ENCODE measurements at regions not wholly inside any gene's neighbourhood (a gene's known extent, or its start where the extent isn't known, plus 50 kb on each side); places are given as distances from the start of the nearest gene placed in this dataset.

DNA sequence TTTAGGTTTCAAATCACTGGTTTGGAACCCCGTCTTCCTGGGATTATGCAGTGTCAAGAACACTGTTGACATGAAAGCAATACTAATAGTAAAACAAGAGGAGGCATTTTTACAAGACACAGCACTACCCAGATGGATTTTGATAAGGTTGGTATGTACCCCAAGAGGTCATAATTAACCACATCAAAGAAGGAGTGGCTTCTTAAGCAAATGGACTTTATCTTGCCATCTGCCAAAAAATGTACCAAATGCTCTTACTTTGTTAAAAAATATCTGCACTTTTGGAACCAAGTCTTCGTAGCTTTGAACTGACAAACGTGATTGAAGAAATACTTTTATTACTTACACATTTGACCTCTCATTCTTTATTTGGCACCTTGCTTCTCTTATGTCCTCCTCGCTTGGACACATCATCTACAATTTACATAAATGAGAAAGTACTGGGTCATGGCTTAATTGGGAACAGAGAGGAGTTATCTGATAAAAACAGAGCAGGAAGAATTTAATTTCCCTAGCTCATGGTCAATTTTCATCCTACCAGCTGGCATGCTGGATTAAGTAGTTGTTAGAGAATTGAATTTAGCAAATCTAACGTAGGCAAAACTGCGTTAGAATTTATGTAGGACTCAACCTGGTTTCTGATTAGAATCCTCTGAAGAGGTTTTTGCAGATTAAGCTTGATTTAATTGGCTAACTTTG lies 54.5 kb upstream of the PRICKLE1 start:
- H3K27me3 ChIP-seq, result no peaks in the 10 kb centered on the region
- H3K4me1 ChIP-seq (ENCODE audit: insufficient read depth), result peaks cover 5% of the 10 kb centered on the region
- no peaks in the 10 kb centered on the region for H3K79me2 ChIP-seq
- no peak overlapping the region for H2AFZ ChIP-seq
- no peak overlapping the region for H3K4me2 ChIP-seq
- DNase-seq (ENCODE audit: low spot score), result no peak
- no peaks in the 10 kb centered on the region for H3K36me3 ChIP-seq (replicated peaks; ENCODE audit: insufficient read depth, low read depth)
- no peak overlapping the region for H3K4me3 ChIP-seq
- H3K9me3 ChIP-seq (ENCODE audit: low read depth), result no peaks in the 10 kb centered on the region
- H3K9me2 ChIP-seq (replicated peaks; ENCODE audit: insufficient read depth), result no peaks in the 10 kb centered on the region
- TF ChIP-seq EZH2phosphoT487 (IDR thresholded peaks at IDR 0.05; ENCODE audit: low read depth, severe bottlenecking, unreplicated experiment), result no peak
- no peak for TF ChIP-seq EZH2 (IDR thresholded peaks at IDR 0.05; ENCODE audit: borderline replicate concordance)
- TF ChIP-seq, protein P1, sequence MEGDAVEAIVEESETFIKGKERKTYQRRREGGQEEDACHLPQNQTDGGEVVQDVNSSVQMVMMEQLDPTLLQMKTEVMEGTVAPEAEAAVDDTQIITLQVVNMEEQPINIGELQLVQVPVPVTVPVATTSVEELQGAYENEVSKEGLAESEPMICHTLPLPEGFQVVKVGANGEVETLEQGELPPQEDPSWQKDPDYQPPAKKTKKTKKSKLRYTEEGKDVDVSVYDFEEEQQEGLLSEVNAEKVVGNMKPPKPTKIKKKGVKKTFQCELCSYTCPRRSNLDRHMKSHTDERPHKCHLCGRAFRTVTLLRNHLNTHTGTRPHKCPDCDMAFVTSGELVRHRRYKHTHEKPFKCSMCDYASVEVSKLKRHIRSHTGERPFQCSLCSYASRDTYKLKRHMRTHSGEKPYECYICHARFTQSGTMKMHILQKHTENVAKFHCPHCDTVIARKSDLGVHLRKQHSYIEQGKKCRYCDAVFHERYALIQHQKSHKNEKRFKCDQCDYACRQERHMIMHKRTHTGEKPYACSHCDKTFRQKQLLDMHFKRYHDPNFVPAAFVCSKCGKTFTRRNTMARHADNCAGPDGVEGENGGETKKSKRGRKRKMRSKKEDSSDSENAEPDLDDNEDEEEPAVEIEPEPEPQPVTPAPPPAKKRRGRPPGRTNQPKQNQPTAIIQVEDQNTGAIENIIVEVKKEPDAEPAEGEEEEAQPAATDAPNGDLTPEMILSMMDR (IDR thresholded peaks at IDR 0.05; ENCODE audit: poor library complexity), result no peak
- no peak overlapping the region for H3K27ac ChIP-seq
- no peaks in the 10 kb centered on the region for H4K20me1 ChIP-seq (ENCODE audit: insufficient read depth, poor library complexity, severe bottlenecking)
- 41% methylated on average over 6 of the region's 6 CpGs for WGBS (ENCODE audit: low lambda C conversion rate, missing lambda C conversion rate)

DNA sequence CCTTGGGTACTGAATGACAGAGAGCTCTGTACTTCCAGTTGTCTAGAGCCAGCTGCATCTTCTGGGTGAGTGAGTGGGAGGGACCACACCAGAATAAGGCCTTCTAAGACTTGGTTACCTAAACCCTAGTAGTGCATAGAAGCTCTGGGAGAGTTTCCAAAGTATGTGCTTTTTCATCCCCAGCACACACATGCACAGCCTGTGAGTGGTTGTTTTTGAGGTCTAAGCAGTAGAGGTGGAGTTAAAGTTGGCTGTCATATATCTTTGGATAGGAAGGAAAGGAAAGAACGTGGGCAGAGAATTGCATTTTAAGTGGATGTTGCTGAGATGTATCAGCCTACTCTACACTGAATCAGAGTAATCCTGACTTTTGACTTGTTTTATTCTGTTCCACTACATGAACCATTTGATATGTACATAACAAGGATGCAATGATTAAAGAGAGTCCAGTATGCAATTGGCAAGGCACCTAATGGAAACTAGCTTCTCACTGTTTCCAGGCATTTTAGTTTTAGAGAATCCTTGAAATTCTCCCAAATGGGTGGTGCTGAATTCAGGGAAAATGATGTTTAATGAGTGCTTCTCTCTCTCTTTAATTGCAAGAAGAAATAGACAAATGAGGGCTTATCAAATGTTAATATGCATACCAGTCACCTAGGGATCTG lies 51.8 kb upstream of the PRICKLE1 start:
- DNase-seq (ENCODE audit: low spot score), result peak; percentile 9
- TF ChIP-seq EZH2phosphoT487 (IDR thresholded peaks at IDR 0.05; ENCODE audit: low read depth, severe bottlenecking, unreplicated experiment) (no peak), EZH2 (IDR thresholded peaks at IDR 0.05; ENCODE audit: borderline replicate concordance) (no peak)

DNA sequence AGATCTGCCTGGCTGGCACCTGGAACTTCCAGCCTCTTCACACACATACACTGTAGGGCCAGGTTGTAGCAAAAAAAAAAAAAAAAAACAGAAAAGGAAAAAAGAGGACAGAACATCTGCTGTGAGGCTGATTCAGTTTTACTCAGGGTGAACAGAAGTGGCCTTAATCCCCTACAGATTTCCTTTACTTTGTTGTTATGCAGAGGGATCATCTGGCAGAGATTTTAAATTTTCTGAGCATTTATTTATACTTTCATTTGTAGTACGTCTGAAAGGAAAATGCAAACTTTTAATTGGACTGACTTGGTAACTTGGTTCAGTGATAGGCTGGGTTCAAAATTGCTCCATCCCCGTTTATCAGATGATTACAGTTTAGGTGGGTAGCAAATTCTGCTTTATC lies 50.8 kb upstream of the PRICKLE1 start:
- 61% methylated on average over 2 of the region's 2 CpGs for WGBS (ENCODE audit: low lambda C conversion rate, missing lambda C conversion rate)
- no peak for TF ChIP-seq EZH2 (IDR thresholded peaks at IDR 0.05; ENCODE audit: borderline replicate concordance)
- TF ChIP-seq, protein P1 (IDR thresholded peaks at IDR 0.05; ENCODE audit: poor library complexity), result no peak
- no peak for TF ChIP-seq EZH2phosphoT487 (IDR thresholded peaks at IDR 0.05; ENCODE audit: low read depth, severe bottlenecking, unreplicated experiment)
- H2AFZ ChIP-seq, result no peak overlapping the region

More for the DNA sequence above, 51.8 kb upstream of the PRICKLE1 start:
- H3K27ac ChIP-seq, result no peak overlapping the region
- H3K27me3 ChIP-seq, result no peaks in the 10 kb centered on the region
- H4K20me1 ChIP-seq (ENCODE audit: insufficient read depth, poor library complexity, severe bottlenecking), result no peaks in the 10 kb centered on the region
- H3K4me2 ChIP-seq, result no peak overlapping the region
- no peaks in the 10 kb centered on the region for H3K9me2 ChIP-seq (replicated peaks; ENCODE audit: insufficient read depth)
- H3K4me1 ChIP-seq (ENCODE audit: insufficient read depth), result peaks cover 5% of the 10 kb centered on the region
- H2AFZ ChIP-seq, result no peak overlapping the region
- H3K36me3 ChIP-seq (replicated peaks; ENCODE audit: insufficient read depth, low read depth), result no peaks in the 10 kb centered on the region
- WGBS (ENCODE audit: low lambda C conversion rate, missing lambda C conversion rate), result 95% methylated on average over 1 of the region's 1 CpG
- no peaks in the 10 kb centered on the region for H3K79me2 ChIP-seq
- no peaks in the 10 kb centered on the region for H3K9me3 ChIP-seq (ENCODE audit: low read depth)
- no peak overlapping the region for H3K4me3 ChIP-seq

DNA sequence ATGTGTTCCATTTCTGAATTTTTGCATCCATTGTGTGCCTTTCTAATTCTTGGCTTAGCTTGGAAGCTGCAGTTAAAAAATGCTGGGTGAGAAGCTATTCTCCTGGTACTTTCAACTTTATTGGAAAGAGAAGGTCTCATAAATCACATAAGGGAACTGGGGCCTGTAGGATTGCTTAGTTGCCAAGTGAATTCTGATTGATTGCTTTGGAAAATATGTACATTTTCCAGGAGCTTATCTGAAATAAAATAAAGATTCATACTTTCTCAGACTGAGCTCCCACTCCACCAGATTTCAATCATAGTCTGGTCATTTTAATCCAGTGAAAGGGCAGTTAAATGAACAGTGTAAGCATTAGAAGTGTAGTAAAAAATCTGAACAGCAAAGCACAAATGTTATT lies 50.0 kb upstream of the PRICKLE1 start:
- no peak overlapping the region for H3K27ac ChIP-seq

More for the DNA sequence above, 50.8 kb upstream of the PRICKLE1 start:
- Histone ChIP-seq H3K36me3 (replicated peaks; ENCODE audit: insufficient read depth, low read depth) (no peaks in the 10 kb centered on the region), H3K27me3 (no peaks in the 10 kb centered on the region), H3K4me3 (no peak overlapping the region), H4K20me1 (ENCODE audit: insufficient read depth, poor library complexity, severe bottlenecking) (no peaks in the 10 kb centered on the region), H3K9me3 (ENCODE audit: low read depth) (no peaks in the 10 kb centered on the region), H3K4me2 (no peak overlapping the region), H3K9me2 (replicated peaks; ENCODE audit: insufficient read depth) (no peaks in the 10 kb centered on the region), H3K79me2 (no peaks in the 10 kb centered on the region), H3K4me1 (ENCODE audit: insufficient read depth) (peaks cover 5% of the 10 kb centered on the region), H3K27ac (no peak overlapping the region)
- DNase-seq (ENCODE audit: low spot score), result no peak

More for the DNA sequence above, 50.0 kb upstream of the PRICKLE1 start:
- no peaks in the 10 kb centered on the region for H3K79me2 ChIP-seq
- H2AFZ ChIP-seq, result no peak overlapping the region
- no peak overlapping the region for H3K4me3 ChIP-seq
- H4K20me1 ChIP-seq (ENCODE audit: insufficient read depth, poor library complexity, severe bottlenecking), result no peaks in the 10 kb centered on the region
- TF ChIP-seq EZH2 (IDR thresholded peaks at IDR 0.05; ENCODE audit: borderline replicate concordance) (no peak), EZH2phosphoT487 (IDR thresholded peaks at IDR 0.05; ENCODE audit: low read depth, severe bottlenecking, unreplicated experiment) (no peak)
- TF ChIP-seq, protein P1 (IDR thresholded peaks at IDR 0.05; ENCODE audit: poor library complexity), result no peak
- H3K9me2 ChIP-seq (replicated peaks; ENCODE audit: insufficient read depth), result no peaks in the 10 kb centered on the region
- no peaks in the 10 kb centered on the region for H3K27me3 ChIP-seq
- H3K4me2 ChIP-seq, result no peak overlapping the region
- H3K36me3 ChIP-seq (replicated peaks; ENCODE audit: insufficient read depth, low read depth), result no peaks in the 10 kb centered on the region
- H3K9me3 ChIP-seq (ENCODE audit: low read depth), result no peaks in the 10 kb centered on the region
- H3K4me1 ChIP-seq (ENCODE audit: insufficient read depth), result peaks cover 5% of the 10 kb centered on the region
- DNase-seq (ENCODE audit: low spot score), result no peak
